ENCODE measurements at regions not wholly inside any gene's neighbourhood (a gene's known extent, or its start where the extent isn't known, plus 50 kb on each side); places are given as distances from the start of the nearest gene placed in this dataset.

DNA sequence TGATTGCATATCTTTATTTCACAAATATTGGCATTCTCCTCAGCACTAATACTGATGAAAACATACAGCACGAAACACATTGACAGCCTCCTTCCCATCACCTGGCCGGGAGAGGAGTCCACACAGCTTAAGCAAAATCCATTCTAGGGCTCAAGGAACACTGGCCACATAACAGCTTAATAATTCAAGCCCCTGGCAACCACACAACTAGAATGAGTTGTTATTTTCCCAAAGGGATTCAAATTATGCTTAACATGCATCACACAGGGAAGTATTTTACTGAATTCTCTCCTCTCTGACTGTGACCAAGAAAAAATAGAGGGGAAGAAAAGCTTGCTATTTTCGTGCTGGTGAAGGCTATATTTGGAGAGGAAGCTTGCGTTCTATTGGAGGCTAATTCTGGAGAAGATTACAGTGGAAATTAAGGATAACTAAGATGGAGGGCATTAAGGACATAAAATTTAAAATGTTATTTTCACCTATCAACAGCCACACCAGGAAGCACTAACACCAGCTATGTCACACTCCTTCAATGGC is 198.5 kb downstream of the ADGRG6 start:
- DNase-seq, result peak; percentile 66

DNA sequence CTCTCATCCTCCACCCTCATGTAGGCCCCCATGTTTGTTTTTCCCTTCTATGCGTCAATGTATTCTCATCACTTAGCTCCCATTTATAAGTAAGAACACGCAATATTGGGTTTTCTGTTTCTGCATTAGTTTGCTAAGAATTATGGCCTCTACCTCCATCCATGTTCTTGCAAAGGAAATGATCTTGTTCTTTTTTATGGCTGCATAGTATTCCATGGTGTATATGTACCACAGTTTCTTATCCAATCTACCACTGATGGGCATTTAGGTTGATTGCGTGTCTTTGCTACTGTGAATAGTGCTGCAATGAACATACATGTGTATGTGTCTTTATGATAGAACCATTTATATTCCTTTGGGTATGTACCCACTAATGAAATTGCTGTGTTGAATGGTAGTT is 200.0 kb downstream of the ADGRG6 start:
- DNase-seq, result no peak

DNA sequence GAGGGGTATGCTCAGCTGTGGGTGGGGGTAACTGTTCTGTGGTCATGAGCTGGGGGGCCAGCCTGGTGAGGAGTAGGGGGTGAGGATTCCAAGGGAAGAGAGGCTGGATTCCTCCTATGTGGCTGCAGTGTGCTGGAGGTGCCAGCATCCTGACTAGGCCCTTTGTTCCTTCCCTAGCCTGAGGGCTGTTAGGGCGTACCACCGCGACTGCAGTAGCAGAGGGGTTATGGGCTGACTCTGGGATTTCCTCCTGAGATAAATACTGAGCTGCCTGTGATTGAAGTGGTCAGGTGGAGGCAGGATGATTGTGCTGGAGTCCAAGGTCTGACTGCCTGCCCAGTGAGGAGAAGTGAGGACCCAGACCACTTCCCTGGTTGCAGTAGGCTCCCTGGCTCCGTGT is 205.3 kb downstream of the ADGRG6 start:
- no peak for DNase-seq

DNA sequence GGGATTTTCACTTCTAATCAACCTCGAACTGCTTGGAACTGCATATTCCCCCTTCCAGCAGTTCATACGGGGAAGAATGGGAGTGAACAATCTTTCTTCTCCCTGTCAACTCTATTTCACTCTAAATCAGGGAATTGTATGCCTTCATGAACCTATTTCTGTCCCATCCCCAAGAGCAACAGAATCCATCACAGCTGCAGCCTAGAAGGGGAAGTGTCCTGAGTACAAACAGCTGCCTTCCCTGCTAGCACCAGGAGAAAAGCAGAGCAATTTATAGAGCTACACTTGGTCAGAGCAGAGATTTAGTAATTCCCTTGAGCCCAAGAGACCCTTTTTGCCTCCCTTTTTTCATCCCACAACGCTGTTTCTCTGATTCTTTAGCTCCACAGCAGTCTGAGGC is 208.4 kb downstream of the ADGRG6 start:
- no peak for DNase-seq

DNA sequence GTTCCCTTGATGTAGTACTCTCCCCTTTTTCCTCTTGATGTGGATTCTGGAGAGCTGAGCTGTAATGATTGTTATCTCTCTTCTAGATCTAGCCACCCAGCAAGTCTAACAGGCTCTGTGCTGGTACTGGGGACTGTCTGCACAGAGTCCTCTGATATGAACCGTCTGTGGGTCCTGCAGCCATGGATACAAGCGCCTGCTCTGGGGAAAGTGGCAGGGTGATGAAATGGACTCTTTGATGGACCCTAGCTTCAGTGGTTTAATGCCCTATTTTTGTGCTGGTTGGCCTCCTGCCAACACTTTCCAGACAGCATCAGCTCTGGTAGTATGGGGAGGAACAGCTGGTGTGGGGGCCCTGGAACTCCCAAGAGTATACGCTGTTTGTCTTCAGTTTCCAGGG is 216.3 kb downstream of the ADGRG6 start:
- no peak for DNase-seq

DNA sequence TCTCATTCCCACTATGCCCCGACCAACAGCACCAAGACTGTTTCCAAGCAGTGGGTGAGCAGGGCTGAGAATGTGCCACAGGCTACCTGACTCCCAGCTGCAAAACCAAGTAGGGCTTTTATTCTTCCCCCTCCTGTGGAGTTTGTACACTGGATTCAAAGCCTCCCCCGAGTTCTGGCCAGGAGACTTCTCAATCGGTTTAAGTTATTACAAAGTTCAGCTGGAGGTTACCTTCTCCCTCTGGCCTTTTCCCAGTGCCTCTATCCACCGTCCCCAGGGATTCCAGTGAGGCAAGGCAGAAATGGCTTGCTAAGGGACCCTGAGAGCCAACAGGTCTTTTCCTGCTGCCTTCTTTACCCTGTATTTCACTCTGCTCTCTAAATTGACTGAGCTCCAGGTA is 217.0 kb downstream of the ADGRG6 start:
- no peak for DNase-seq

DNA sequence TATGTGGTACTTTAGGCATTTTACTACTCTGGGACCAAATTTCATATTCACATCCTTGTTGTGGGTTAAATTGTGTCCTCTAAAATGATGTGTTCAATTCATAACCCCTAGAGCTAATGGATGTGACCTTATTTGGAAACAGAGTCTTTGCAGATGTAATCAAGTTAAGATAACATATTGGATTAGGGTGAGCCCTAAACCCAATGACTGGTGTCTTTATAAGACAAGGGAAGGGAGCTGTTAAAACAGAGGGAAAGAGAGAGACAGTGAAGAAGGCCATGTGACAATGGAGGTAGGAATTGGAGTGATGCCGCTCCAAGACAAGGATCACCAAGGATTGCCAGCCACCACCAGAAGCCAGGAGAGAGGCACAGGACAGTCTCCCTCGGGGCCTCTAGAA is 220.0 kb downstream of the ADGRG6 start:
- DNase-seq, result no peak

DNA sequence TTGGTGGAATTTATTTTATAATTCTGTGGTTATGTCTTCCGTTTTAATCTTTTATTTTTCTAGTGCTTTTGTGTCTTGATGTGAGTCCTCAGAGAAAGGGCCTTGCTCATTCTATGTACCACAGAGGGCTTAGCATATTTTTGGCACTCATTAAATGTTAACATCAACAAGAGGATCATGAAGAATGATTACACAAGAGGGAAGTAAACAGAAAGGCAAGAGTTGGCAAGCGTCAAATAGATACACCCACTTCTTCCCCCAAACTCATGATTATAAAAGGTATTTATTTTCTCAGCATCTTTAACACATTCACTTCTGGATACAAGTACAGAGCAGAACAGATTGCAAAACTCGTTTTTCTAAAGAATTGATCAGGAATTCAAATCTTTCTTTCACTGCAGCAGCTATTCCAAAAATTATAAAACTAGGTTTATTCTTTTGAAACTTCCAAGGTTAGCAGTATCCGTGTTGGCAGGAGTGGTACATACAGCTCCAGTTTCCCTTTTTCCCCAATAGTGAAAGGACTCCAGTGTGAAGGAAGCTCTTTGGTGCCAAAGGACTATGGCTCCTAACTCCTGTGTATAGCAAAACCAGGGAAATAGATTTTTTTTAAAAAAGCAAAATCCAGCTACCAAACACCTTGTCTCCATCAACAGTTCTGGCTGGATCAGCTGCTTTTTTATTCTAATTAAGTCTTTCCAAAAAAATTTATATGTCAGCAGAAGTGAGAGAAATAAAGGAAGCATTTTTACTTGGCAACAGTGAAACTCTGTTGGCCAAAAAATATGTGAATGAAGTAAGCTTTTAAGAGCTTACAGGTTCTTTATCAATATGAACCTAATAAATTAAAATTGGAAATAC is 221.9 kb downstream of the ADGRG6 start:
- DNase-seq, result no peak

DNA sequence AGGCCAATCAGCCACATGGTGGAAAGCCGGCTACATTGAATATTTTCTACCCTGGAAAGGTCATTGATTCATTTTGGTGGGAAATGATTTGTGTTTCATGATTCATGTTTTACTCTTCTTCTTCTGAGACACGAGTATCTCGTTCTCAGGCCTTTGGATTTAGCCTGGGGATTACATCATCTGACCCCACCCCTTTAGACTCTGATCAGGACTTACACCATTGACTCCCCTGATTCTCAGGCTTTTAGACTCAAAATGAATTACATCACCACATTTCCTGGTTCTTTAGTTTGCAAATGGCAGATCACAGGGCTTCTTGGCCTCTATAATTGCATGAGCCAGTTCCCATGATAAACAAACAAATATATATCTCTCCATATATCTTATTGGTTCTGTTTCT is 228.8 kb downstream of the ADGRG6 start:
- no peak for DNase-seq

DNA sequence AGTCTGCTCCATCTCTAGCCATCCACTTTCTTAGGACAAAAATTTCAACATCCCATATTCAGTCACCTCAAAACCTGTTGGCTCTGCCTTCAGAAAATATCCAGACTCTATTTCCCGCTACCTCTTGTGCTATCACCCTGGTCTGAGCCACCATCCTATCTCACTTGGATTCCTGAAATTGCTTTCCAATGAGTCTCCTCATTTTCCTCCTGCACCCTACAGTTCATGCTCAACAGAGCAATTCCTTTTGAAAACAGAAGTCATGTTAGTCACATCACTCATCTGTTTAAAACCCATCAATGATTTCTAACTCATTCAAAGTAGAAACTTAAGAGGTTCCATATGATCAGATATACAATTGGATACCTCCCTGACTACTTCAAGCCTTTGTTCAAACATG is 229.9 kb downstream of the ADGRG6 start:
- no peak for DNase-seq

DNA sequence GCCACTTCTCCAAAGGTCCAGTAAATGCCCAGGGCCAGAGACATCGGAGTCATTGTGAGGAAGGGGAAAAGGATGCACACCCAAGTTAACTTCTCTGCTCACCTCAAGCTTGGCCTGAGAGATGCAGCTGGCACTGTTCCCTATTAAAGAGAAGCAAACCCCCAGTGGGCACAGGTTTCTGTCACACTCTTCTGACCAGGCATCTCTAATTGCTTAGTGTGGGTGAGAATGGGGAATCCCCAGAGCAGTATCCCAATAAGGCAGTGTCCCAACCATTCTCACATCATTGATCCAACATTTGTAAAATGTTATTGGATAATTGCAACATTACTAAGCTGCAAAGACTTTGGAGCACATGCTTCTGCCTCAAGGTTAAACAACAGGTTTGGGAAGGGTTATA is 232.3 kb downstream of the ADGRG6 start:
- no peak for DNase-seq

DNA sequence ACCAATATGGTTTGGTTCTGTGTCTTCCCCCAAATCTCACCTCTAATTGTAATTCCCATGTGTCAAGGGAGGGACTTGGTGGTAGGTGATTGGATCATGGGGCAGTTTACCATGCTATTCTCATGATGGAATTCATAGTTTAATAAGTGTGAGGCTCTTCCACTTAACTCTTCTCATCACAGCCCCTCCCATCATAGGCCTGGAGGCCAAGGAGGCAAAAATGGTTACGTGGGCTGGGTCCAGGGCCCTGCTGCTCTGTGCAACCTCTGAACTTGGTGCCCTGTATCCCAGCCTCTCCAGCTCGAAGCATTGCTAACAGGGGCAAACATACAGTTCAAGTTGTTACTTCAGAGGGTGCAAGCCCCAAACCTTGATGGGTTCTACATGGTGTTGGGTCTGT is 232.7 kb downstream of the ADGRG6 start:
- DNase-seq, result no peak

DNA sequence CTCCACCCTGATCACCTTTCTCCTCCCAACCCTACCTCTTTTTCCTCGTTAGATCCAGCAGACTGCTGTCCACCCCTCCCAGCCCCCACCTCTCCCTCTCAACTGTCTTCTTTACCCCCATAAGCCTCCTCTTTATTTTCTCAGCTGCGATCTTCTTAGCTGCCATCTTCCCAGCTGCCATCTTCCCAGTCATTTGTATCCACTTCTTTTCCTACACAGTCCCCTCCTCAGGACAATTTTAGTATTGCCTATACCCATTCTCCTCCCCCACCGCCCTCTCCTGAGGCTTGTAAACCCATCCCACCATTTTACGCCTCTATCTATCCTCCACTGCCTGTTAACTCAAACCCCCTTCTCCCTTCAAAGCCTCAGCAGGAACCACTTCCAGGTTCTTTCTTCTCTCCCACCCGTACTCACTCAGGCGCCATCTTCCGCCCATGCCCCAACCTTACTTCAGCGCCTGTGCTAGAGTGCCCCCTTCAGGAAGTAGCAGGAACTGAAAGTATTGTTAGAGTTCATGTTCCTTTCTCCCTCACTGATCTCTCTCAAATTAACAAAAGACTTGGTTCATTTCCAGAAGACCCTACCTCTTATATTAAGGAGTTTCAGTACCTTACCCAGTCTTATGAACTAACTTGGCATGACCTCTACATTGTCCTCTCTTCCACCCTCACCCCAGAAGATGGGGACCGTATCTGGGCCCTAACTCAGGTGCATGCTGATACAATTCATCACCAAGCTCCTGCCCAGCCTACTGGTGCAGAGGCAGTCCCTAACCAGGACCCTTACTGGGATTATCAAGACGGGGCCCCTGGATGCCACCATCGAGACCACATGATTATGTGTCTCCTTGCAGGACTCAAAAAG is 236.0 kb downstream of the ADGRG6 start:
- DNase-seq, result peak; percentile 17

DNA sequence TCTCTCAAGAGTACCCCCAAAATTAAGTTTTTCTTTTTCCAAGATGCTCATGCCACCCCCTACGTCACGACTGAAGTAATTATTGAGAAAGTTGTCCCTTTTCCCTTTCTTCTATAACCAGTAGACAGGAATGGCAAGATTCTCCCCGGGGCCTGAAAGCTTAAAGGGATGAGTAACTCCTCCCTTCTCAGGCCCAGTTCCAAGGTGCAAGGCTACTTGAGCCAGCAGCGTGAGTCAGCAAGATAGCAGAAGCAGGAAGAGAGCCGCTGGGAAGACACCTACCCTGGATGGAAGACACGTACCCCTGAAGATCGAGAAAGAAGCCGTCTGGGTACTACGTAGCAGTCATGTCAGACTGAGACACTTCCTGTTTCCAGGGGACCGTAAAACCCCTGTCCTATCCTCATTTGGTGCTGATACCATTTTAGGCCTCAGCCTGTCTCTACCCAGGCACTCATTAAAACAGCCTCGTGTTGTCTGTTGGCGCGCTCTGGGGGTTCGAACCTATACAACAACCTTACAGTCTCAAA is 241.0 kb downstream of the ADGRG6 start:
- DNase-seq, result peak; percentile 43

DNA sequence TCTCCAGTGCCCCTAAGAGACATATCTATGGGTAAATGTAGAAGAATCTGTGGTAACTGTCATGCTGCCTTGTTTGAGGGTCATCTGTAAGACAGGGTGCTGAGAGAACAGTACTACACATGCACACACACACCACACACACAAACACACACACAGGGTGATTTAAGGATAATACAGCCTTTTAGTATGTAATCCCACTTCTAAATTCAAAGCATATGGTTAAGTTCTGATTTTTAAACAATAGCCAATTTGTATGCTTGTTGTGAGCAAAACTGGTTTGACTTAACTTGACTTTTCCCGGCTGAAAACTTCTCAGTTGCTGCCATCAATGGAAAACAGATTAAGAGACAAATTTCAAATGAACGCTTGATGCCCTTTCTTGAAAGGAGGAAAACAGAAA is 241.8 kb downstream of the ADGRG6 start:
- no peak for DNase-seq

DNA sequence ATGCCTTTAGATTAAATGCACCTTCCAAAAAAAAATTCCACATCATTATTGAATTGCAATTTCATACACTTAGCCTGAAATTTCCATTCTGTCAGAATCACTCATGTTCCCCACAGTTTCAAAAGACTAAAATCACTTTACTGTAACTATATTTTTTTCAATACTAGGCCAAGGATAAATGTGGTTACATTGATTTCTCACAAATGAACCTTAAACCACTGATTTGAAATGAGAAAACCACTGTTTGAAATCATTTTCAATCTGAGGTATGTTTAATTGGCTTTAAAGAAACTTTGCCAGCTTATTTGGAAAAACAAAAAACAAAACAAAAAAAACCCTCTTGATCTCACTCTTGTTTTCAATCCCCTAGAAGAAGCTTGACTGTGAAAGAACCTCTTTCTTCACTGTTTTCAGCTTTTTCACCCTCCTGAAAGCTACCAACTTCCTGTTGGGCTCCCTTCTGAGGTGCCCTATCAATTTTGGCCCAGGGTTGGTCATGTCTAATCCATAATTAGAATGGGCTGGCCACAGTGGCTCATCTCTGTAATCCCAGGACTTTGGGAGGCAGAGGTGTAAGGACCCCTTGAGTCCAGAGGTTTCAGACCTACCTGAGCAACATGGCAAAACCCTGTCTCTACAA is 242.5 kb downstream of the ADGRG6 start:
- no peak for DNase-seq

DNA sequence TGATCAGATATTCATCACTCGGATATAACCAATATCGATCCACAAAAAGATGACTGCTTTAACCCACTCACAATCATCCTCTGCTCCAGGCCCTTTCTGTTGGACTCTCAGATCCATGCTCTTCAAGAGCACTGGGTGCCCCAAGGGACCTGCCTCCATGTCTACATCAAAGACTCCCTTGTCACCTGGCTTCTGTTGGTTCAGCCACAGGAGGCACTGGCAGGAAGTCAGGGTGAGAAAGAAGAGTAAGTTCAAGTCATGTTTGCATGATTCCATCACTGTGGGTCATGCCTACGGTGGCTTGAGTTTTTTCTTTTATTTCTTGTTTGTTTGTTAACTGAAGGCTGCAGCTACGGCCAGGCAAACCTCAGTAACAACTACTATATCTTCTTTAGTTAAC is 243.3 kb downstream of the ADGRG6 start:
- no peak for DNase-seq

DNA sequence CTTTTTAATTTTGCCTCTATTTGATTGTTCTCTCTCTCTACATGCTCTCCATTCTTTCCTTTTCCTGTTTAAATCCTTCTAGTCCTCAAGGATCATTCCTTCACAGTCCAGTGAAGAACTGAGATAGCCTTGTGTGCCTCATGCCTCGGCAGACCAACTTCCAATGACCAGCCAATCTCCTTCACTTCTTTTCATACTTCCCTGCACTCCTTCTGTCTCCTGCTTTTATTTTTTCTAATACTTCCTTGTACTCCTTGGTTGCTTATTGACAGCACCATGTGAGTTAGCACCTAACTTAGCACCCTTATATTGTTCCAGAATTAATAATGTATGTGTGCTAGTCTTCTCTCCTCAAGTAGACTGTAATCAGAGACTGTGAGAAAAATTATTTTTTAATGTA is 246.8 kb downstream of the ADGRG6 start:
- no peak for DNase-seq

DNA sequence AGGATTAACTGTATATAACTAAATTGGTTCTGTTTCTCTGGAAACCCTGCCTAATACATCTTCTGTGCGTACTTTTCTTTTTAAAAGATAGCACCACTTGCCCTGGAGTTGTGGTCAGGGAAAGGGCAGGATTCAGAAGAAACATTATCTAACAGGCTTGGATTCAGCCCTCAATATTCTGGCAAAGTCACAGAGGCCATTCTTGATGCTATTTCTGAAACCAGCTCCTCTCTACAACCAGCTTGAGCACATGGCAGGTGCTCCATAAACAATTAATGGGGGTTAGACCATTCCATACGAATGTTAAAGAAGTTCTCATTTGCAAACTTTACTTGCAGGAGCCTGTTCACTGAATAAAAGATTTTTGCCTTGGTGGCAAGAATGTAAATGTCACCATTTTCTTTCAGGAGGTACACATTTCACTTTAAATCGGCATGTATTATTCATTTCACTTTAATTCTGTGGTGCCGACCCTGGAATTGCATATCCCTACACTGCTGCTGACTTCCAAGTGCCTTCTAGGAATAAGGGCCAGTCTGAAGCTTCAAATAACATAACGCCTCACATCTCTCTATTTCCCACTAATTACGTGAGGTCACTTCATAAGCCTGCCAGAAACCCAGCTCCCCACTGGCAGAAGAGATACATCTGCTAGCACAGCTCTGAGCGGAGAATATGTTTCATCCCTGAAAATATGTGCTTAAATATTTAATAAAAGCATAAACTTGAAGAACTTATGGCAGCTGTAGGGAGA is 248.7 kb downstream of the ADGRG6 start:
- DNase-seq, result no peak

DNA sequence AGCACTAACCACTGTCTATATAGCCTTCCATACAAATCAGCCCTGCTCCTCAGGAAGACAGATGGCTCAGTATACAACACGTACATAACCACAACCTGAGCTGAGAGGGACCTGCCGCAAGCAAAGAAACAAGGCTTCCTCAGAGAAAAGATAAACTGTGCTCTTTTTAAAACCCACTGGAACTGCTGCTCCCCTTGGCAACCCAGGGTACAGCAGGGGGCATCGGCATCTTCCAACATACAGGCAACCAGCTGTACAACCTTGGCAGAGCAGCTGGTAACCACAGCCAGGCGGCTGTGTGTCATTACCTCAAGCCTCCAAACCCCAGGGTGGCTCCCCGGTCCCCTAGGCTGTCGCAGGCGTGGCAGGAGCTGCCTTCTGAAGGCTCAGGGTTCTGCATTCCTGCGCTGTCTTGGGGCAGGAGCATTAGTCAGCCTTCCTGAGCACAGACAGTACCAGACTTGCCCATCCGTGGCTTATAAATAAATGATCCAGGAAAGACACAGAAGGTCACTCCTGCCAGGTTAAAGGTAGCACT is 249.5 kb downstream of the ADGRG6 start:
- no peak for DNase-seq

DNA sequence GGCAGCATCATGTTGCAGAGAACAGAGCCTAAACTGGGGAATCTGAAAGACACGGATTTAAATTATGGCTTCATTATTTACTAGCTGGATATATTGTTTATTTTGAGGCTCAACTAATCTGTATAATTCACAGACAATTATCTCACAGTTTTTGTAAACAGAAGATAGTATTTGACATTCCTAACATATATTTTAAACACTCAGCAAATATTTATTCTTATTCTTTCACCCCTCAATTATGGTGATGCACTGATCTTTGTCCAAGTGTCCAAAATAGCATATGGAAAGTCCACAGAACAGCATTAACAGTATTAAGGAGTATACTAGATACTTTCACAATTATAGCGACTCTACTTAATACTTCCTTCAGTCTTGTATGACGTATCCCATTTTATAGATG is 257.0 kb downstream of the ADGRG6 start:
- DNase-seq, result no peak
